Activated naive CD8-positive, alpha-beta T cell treated with anti-CD3 and anti-CD28 coated beads for 36 hours (primary cell): ENCODE measurements at regions not wholly inside any gene's neighbourhood (a gene's known extent, or its start where the extent isn't known, plus 50 kb on each side); places are given as distances from the start of the nearest gene placed in this dataset.

Source experiments
- DNase-seq: peaks from one replicate; pipeline ENCODE4 v3.0.0; 2021
- H3K27ac Mint-ChIP-seq: one replicate; pipeline ENCODE4 v1.8.0; 2022; ENCODE audit warnings: mild to moderate bottlenecking, moderate library complexity, mixed read lengths
- H3K27me3 Mint-ChIP-seq: one replicate; pipeline ENCODE4 v1.8.0; 2022; ENCODE audit warnings: mild to moderate bottlenecking, mixed read lengths
- H3K36me3 Mint-ChIP-seq: one replicate; pipeline ENCODE4 v1.8.0; 2021; ENCODE audit warnings: mild to moderate bottlenecking, mixed read lengths
- H3K4me1 Mint-ChIP-seq: one replicate; pipeline ENCODE4 v1.8.0; 2021; ENCODE audit warnings: mixed read lengths
- H3K4me3 Mint-ChIP-seq: one replicate; pipeline ENCODE4 v1.8.0; 2022; ENCODE audit warnings: mild to moderate bottlenecking, moderate library complexity, mixed read lengths
- H3K9me3 Mint-ChIP-seq: one replicate; pipeline ENCODE4 v1.8.0; 2022; ENCODE audit warnings: mixed read lengths

DNA sequence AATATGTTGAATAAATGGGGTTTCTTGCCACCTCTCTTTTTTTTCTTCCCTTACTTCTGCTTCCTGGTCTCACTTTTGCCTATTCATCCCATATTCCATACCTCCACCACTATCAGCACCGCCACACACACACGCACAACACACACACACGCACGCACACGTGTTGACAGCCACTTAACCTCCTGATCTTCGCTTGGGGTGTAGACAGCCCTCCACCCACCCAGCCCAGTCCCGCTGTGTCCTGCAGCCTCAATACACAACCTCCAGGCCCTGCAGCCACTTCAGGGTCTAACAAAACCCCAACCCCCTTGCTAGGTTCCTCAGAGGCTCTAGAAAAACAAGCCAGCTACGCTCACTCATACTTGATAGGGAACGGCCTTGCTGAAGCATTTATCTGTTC is 72.3 kb downstream of the LINC00237 start:
- Mint-ChIP-seq H3K27me3 (peaks cover 13% of the 10 kb centered on the region), H3K4me1 (peaks cover 2% of the 10 kb centered on the region), H3K9me3 (no peaks in the 10 kb centered on the region), H3K36me3 (no peaks in the 10 kb centered on the region), H3K27ac (no peak overlapping the region), H3K4me3 (no peak overlapping the region)
- no peak for DNase-seq

DNA sequence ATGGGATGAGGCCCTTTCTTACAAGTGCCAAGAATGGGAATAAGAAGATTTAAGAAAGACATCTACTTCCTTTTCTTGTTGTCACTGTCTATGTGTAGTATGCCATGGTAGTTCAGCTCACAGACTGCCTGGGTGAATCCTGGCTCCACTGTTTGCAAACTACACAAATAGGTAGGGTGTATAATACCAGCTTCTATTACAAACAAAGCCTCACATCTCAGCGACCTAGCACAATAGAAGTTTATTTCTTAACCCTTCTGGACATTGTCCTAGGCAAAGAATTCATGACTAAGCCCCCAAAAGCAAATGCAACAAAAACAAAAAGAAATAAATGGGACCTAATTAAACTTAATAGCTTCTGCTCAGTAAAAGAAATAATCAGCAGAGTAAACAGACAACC is 74.5 kb downstream of the LINC00237 start:
- peaks cover 2% of the 10 kb centered on the region for H3K4me1 Mint-ChIP-seq
- H3K4me3 Mint-ChIP-seq, result no peak overlapping the region
- H3K27ac Mint-ChIP-seq, result no peak overlapping the region
- H3K9me3 Mint-ChIP-seq, result no peaks in the 10 kb centered on the region
- H3K27me3 Mint-ChIP-seq, result peaks cover 13% of the 10 kb centered on the region
- no peaks in the 10 kb centered on the region for H3K36me3 Mint-ChIP-seq
- DNase-seq, result no peak

GRCh38 chr20:21029341-21029740 is 76.8 kb downstream of the LINC00237 start:
- H3K9me3 Mint-ChIP-seq, result no peaks in the 10 kb centered on the region
- no peak for DNase-seq
- H3K4me3 Mint-ChIP-seq, result no peak overlapping the region
- peaks cover 10% of the 10 kb centered on the region for H3K27me3 Mint-ChIP-seq
- H3K36me3 Mint-ChIP-seq, result no peaks in the 10 kb centered on the region
- H3K4me1 Mint-ChIP-seq, result peaks cover 2% of the 10 kb centered on the region
- H3K27ac Mint-ChIP-seq, result no peak overlapping the region

- DNase-seq, result no peak
- H3K27ac Mint-ChIP-seq, result no peak overlapping the region
- peaks cover 2% of the 10 kb centered on the region for H3K4me1 Mint-ChIP-seq
- H3K9me3 Mint-ChIP-seq, result no peaks in the 10 kb centered on the region
- H3K4me3 Mint-ChIP-seq, result no peak overlapping the region
- H3K27me3 Mint-ChIP-seq, result peaks cover 10% of the 10 kb centered on the region
- H3K36me3 Mint-ChIP-seq, result no peaks in the 10 kb centered on the region
Measured at GRCh38 chr20:21028921-21029320, 77.2 kb downstream of the LINC00237 start.

GRCh38 chr20:21028436-21028835 is 77.7 kb downstream of the LINC00237 start:
- Mint-ChIP-seq H3K4me3 (no peak overlapping the region), H3K9me3 (no peaks in the 10 kb centered on the region), H3K27me3 (peaks cover 10% of the 10 kb centered on the region), H3K36me3 (no peaks in the 10 kb centered on the region), H3K4me1 (peaks cover 2% of the 10 kb centered on the region), H3K27ac (no peak overlapping the region)
- no peak for DNase-seq

GRCh38 chr20:21027569-21027968 is 78.6 kb downstream of the LINC00237 start:
- Mint-ChIP-seq H3K9me3 (no peaks in the 10 kb centered on the region), H3K4me3 (no peak overlapping the region), H3K36me3 (no peaks in the 10 kb centered on the region), H3K27ac (no peak overlapping the region), H3K4me1 (peaks cover 2% of the 10 kb centered on the region), H3K27me3 (peaks cover 13% of the 10 kb centered on the region)
- no peak for DNase-seq

- Mint-ChIP-seq H3K9me3 (no peaks in the 10 kb centered on the region), H3K27me3 (peaks cover 13% of the 10 kb centered on the region)
Measured at GRCh38 chr20:21026951-21027350, 79.2 kb downstream of the LINC00237 start.

GRCh38 chr20:21024420-21024819 is 81.7 kb downstream of the LINC00237 start:
- Mint-ChIP-seq H3K4me3 (no peak overlapping the region), H3K27me3 (peaks cover 25% of the 10 kb centered on the region), H3K27ac (no peak overlapping the region), H3K9me3 (no peaks in the 10 kb centered on the region), H3K4me1 (peaks cover 2% of the 10 kb centered on the region), H3K36me3 (no peaks in the 10 kb centered on the region)
- DNase-seq, result no peak

More at GRCh38 chr20:21026951-21027350, 79.2 kb downstream of the LINC00237 start:
- DNase-seq, result no peak
- Mint-ChIP-seq H3K4me1 (peaks cover 2% of the 10 kb centered on the region), H3K27ac (no peak overlapping the region), H3K36me3 (no peaks in the 10 kb centered on the region), H3K4me3 (no peak overlapping the region)

- H3K4me1 Mint-ChIP-seq, result no peaks in the 10 kb centered on the region
- H3K9me3 Mint-ChIP-seq, result no peaks in the 10 kb centered on the region
- H3K4me3 Mint-ChIP-seq, result no peak overlapping the region
- no peak for DNase-seq
- H3K36me3 Mint-ChIP-seq, result no peaks in the 10 kb centered on the region
- no peak overlapping the region for H3K27ac Mint-ChIP-seq
- H3K27me3 Mint-ChIP-seq, result peaks cover 37% of the 10 kb centered on the region
Measured at GRCh38 chr20:21022925-21023324, 83.2 kb downstream of the LINC00237 start.

DNA sequence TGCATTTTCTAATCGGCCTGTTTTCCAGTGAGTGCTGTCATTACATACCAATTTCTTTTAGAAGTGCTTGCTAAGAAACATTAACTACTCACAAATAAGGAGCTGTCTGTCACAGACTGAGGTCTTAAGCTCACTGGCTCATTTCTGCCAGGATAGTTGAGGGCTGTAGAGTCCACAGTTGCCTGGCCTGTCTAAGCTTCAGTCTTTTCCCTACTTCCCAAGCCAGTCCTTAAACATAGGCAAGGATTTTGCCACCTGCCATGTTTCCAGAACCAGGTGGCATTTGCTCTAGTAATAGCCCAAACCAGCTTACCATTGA is 84.7 kb downstream of the LINC00237 start:
- H3K27ac Mint-ChIP-seq, result no peak overlapping the region

DNA sequence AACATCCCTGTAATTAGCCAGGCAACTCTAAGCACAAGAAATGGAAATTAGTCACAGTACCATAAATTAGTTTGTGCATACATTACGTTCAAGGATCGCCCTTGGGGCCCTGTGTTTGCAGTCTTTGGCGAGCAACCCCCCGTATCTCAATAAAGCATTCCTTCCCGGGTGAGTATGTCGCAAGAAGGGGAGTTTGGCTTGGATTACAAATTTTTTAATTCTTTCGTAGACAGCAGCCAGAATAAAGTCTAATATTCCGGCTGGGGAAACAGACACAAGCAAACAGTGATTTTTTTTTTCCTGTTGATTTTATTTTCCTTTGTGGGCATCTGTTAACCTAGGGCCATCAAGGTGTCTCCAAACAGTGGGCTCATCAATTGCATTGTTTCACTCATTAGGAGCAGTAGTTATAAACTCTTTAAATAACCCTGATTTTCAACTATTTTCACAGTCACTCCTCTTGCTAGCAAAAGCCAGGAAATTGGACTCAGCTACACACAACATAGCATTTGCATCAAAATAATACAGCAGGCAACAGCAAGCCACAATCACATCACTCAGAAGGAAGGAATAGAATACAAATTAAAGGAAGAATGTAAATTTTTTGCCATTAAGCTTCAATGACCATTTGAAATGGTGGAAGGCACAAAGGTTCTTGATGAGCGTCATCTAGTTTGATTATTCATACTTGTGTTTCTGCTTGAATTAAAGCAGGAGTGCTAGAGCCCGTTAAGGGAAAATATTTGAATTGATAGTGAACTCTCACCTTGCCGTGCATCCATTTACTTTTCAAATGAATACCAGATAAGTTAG is 85.3 kb downstream of the LINC00237 start:
- no peaks in the 10 kb centered on the region for H3K4me1 Mint-ChIP-seq
- H3K27me3 Mint-ChIP-seq, result peaks cover 53% of the 10 kb centered on the region
- no peak for DNase-seq
- H3K9me3 Mint-ChIP-seq, result no peaks in the 10 kb centered on the region
- no peaks in the 10 kb centered on the region for H3K36me3 Mint-ChIP-seq
- H3K4me3 Mint-ChIP-seq, result no peak overlapping the region
- no peak overlapping the region for H3K27ac Mint-ChIP-seq

More for the DNA sequence above, 84.7 kb downstream of the LINC00237 start:
- Mint-ChIP-seq H3K36me3 (no peaks in the 10 kb centered on the region), H3K4me3 (no peak overlapping the region), H3K4me1 (no peaks in the 10 kb centered on the region), H3K27me3 (peaks cover 49% of the 10 kb centered on the region), H3K9me3 (no peaks in the 10 kb centered on the region)
- no peak for DNase-seq

- H3K9me3 Mint-ChIP-seq, result no peaks in the 10 kb centered on the region
- H3K27ac Mint-ChIP-seq, result no peak overlapping the region
- H3K27me3 Mint-ChIP-seq, result peaks cover 53% of the 10 kb centered on the region
- H3K36me3 Mint-ChIP-seq, result no peaks in the 10 kb centered on the region
- H3K4me3 Mint-ChIP-seq, result no peak overlapping the region
- H3K4me1 Mint-ChIP-seq, result no peaks in the 10 kb centered on the region
- no peak for DNase-seq
Measured at GRCh38 chr20:21019814-21020658, 86.1 kb downstream of the LINC00237 start.

- no peak overlapping the region for H3K27ac Mint-ChIP-seq
- H3K9me3 Mint-ChIP-seq, result no peaks in the 10 kb centered on the region
- H3K4me1 Mint-ChIP-seq, result no peaks in the 10 kb centered on the region
- no peak for DNase-seq
- no peak overlapping the region for H3K4me3 Mint-ChIP-seq
- no peaks in the 10 kb centered on the region for H3K36me3 Mint-ChIP-seq
- H3K27me3 Mint-ChIP-seq, result peaks cover 53% of the 10 kb centered on the region
Measured at GRCh38 chr20:21019468-21019813, 86.7 kb downstream of the LINC00237 start.

DNA sequence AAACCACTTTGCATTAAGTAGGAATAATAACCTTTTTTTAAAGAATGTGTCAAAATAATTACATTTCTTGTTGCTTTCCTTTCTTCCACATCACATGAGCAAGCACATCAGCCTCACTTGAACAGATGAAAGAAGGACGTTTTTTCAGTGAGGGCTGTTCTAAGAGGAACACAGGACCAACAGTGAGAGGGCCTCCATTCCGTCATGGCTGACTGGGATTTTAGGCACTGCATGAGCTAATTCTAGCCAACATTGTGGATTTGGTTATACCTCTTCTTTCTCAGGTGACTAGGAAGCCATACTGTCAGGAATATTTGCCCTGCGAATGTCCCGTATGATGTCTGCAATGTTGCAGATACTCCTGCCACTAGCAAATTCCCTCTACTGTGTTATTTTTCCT is 87.6 kb downstream of the LINC00237 start:
- no peak for DNase-seq
- no peaks in the 10 kb centered on the region for H3K36me3 Mint-ChIP-seq
- H3K4me3 Mint-ChIP-seq, result no peak overlapping the region
- H3K27ac Mint-ChIP-seq, result no peak overlapping the region
- no peaks in the 10 kb centered on the region for H3K9me3 Mint-ChIP-seq
- peaks cover 53% of the 10 kb centered on the region for H3K27me3 Mint-ChIP-seq
- H3K4me1 Mint-ChIP-seq, result no peaks in the 10 kb centered on the region

- H3K4me1 Mint-ChIP-seq, result no peaks in the 10 kb centered on the region
- no peak for DNase-seq
- no peaks in the 10 kb centered on the region for H3K9me3 Mint-ChIP-seq
- H3K36me3 Mint-ChIP-seq, result no peaks in the 10 kb centered on the region
- no peak overlapping the region for H3K4me3 Mint-ChIP-seq
- H3K27ac Mint-ChIP-seq, result no peak overlapping the region
- H3K27me3 Mint-ChIP-seq, result peaks cover 50% of the 10 kb centered on the region
Measured at GRCh38 chr20:21017528-21018085, 88.6 kb downstream of the LINC00237 start.
